NB4 (cell line): ENCODE measurements at regions not wholly inside any gene's neighbourhood (a gene's known extent, or its start where the extent isn't known, plus 50 kb on each side); places are given as distances from the start of the nearest gene placed in this dataset.

Experiments used
- CTCF ChIP-seq: IDR thresholded peaks from one replicate; pipeline ENCODE4 v1.5.1; 2012; ENCODE audit warnings: low read depth, low read length
- TF ChIP-seq, protein P1 (sequence below): IDR thresholded peaks from 2 replicates; pipeline ENCODE4 v1.6.1; 2011; ENCODE audit warnings: low read depth, low read length

DNA sequence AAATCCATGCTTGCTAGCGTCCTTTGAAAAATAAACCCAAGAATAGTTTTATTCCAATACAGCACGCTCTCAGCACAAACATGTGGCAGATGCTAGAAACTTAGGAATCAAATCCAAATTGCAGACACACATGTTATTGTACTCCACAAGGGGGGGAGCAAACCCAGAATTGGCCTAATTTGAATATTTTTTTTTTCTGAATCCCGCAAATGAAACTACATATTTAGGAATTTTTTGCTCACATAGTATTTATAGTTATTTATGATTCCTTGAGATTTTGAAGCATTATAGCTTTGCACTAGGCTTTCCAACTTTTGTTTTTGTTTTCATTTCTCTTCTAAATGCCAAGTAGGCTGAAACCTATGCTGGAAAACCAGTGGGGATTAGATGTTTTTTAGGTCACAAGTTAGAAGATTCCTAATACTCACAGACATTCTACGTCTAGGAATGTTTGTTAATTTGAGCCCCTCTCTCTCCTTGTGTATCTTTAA lies 59.3 kb upstream of the CDH11 start:
- TF ChIP-seq, protein P1, sequence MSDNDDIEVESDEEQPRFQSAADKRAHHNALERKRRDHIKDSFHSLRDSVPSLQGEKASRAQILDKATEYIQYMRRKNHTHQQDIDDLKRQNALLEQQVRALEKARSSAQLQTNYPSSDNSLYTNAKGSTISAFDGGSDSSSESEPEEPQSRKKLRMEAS, result no peak
- no peak for TF ChIP-seq CTCF
